Activated naive CD4-positive, alpha-beta T cell (primary cell): ENCODE measurements at regions not wholly inside any gene's neighbourhood (a gene's known extent, or its start where the extent isn't known, plus 50 kb on each side); places are given as distances from the start of the nearest gene placed in this dataset.
"Not testable (repeated sequence)": the region's sequence is repeated elsewhere in the genome, so short reads cannot be mapped to it uniquely, and the experiment has no call there.

Source experiments
- DNase-seq, 4 experiments: peaks; one replicate each; lab custom pipeline; 2025; lab: John Stamatoyannopoulos, UW

DNA sequence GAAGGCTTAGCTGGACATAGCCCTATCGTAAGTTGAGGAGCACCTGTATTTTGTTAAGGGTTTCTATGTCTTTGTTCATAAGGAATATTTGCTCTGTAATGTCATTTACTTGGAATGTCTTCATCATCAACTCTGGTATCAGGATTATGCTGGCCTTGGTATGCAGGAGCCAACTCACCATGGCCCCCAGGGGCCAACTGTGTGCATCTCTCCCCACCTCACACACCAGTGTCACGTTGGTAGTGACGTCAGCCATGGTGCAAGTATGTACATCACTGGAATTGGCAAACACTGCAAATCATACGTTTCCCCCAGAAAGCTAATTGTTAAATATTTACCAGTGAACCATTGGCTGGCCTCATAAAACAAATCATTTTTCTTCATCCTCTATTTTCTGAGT, 70.8 kb downstream of the YTHDF1 start:
- DNase-seq: no peak

DNA sequence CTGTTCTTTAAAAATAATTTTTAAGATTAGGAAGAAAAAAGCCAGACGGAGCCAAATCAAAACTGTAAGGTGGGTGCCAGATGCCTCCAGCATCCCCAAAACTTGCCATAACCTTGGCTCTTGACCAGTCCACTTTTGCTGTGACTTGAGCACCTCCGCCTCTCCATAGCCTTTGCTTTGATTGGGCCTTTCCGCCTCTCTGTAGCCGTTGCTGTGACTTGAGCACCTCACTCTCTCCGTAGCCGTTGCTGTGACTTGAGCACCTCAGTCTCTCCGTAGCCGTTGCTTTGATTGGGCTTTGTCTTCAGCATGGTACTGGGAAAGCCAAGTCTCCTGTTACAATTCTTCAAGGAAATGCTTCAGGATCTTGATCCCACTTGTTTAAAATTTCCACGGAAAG, 73.0 kb downstream of the YTHDF1 start:
- no peak for DNase-seq

- DNase-seq: no peak
These were observed 74.4 kb downstream of the YTHDF1 start for GRCh38 chr20:63141531-63141930.

GRCh38 chr20:63140514-63141433, 75.2 kb downstream of the YTHDF1 start:
- no peak for DNase-seq

DNA sequence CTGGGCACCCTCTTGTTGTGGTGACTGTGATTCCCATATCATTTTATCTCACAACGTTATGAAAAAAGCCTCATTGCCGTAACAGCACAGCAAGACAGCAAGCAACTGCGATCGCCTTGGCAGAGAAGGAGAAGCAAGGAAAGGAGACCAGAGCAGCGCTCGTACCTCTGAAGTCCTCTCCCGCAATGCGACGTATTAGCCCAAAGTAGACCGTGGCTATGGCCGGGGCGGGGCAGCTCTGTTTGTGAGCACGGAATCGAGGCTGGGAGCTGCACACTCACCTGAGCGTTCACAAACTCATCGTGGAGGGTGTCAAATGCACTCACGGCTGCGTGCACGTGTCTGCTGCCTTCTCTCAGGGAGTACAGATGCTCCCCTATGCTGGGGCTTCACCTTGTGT, 76.1 kb downstream of the YTHDF1 start:
- DNase-seq: no peak

- no peak for DNase-seq
These were observed 76.6 kb downstream of the YTHDF1 start for GRCh38 chr20:63139356-63139755.

- DNase-seq: no peak
These were observed 77.0 kb downstream of the YTHDF1 start for GRCh38 chr20:63138855-63139341.

- no peak for DNase-seq
These were observed 78.0 kb downstream of the YTHDF1 start for GRCh38 chr20:63137851-63138415.

DNA sequence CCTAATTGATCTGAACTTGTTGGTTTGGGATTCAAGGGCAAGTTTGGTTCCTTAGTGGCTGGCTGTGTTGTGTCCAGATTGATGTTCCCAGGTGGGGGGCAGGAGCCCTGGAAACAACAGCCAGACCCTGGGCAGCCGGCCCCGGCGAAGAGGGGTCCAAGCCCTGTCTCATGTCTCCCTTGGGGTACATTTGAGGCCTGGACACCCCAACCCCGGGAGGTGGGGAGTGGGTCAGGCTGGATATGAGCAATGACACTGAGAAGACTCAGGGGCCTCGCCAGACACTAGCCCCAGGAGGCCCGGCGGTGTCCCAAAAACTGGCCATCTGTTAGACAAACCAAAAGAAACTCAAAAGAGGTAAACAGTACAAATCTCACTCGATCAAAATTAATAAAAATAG, 79.6 kb downstream of the YTHDF1 start:
- DNase-seq: no peak

DNA sequence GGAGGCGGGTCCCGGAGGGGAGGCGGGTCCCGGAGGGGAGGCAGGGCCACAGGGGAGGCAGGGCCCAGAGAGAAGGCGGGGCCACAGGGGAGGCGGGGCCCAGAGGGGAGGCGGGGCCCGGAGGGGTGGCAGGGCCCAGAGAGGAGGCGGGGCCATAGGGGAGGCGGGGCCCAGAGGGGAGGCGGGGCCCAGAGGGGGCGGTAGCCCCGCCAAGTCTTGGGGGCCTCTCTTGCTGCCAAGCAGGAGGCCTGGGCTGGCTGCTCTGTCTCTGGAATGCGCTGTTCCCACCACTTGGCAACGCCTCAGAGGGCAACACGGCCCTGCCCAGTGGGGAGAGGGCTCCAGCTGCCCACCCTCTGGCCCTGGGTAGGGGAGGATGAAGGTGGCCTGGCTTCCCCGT, 80.5 kb downstream of the YTHDF1 start:
- DNase-seq: no peak

- not testable (repeated sequence) for DNase-seq
These were observed 81.1 kb downstream of the YTHDF1 start for GRCh38 chr20:63134711-63135361.

- no peak for DNase-seq
These were observed 81.7 kb downstream of the YTHDF1 start for GRCh38 chr20:63134201-63134612.

DNA sequence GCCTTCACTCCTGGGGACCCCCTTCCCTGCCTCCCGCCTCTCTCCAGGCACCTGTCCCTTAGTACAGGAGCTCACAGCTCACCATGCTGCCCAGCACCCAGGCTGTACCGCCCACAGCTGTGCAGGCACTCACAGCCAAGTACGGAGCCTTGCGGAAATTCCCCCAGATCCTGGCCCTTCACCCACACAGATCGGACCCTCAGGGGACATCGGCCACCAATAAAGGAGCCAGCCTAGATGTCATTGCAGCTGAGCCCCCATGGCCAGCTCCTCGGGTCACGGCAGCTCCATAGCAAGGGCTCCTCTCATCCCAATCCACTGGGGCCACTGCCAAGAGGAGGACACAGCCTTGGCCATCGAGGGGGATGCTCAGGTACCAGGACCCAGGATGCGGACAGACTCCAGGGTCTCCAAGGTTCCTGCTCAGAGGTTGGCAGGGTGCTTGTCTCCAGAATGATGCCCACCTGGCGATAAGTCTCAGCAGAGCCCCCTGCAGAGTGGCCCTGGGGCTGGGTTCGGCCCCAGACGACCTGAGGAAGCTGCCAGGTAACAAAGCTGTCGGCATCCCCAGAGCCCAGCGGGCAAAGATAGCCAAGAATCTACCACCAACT, 82.3 kb downstream of the YTHDF1 start:
- no peak for DNase-seq

GRCh38 chr20:63132715-63133471, 83.0 kb downstream of the YTHDF1 start:
- DNase-seq: no peak

GRCh38 chr20:63132131-63132714, 83.7 kb downstream of the YTHDF1 start:
- DNase-seq: no peak

GRCh38 chr20:63130658-63131577, 85.0 kb downstream of the YTHDF1 start:
- DNase-seq: no peak

DNA sequence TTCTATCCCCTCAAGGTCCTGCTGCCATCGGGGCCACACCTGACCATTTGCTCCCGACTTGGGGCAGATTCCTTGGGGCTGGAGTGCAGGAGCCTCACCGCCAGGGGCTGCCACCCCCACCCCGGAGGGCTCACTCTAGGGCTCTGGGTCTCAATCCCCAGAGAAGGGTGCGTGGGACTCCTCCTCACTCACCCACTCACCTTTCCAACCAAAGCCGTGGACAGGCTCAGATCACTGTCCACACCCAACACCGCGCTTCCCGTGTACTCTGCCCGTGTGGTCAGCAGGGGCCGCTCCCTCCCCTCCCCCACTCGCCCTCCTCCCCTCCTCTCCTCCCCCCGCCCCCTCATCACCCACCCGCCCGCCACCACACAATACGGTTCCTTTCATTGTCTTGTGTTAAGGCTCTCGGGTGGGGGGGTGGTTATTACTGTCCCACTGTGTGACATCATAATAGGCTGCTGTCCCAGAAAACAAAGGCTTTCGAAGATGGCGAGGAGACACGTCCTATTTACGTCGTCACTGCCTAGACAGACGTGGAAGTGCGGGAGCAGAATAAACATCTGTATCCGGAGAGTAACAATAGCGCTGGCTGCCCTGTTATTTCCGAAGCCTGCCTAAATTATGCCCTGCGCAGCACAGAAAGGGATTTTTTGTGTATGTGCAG, 85.8 kb downstream of the YTHDF1 start:
- DNase-seq: no peak

DNA sequence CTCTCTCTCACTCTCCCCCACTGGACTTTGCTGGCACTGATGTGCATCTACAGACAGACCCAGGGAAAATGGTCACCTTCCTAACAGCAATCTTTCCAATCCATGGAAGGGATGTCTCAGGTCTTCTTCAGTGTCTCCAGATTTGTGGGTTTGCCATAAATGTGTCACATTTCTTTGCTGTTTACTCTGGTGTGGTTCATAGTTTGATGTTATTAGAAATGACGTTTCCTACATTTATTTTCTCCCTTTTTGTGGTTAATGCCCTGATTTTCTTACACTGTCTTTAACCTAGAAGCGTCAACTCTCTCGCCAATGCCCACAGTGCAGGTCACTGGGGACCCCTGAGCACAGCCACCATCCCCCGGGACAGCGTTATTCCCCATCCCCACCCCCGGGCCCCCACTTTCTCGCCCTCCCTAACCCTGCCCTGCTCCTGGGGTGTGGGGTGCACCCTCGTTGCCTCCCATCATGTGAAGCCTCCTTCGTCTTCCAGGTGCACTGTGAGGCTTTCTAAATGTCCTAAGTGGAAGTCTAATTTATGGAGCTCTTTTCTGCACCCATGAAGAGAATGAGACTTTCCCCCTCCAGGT, 86.5 kb downstream of the YTHDF1 start:
- no peak for DNase-seq

DNA sequence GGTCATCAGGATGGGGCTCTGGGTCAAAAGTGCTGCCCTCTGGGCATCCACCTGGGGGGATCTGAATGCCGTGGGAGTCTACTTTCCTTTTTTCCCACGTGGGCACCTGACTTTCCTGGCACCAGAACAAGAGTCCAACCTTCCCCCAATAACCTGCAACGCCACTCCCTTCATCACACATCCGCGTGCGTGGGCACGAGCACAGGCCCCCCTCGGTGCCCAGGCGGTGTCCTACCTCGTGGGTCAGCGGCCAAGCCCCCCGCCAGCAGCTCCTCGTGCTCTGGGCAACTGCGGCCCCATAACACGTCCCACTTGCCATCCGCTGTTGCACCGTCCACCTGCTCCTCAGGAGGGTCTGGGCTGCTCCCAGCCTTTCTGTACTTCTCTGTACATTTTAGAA, 87.0 kb downstream of the YTHDF1 start:
- no peak for DNase-seq
